ENCODE measurements at regions not wholly inside any gene's neighbourhood (a gene's known extent, or its start where the extent isn't known, plus 50 kb on each side); places are given as distances from the start of the nearest gene placed in this dataset.

DNA sequence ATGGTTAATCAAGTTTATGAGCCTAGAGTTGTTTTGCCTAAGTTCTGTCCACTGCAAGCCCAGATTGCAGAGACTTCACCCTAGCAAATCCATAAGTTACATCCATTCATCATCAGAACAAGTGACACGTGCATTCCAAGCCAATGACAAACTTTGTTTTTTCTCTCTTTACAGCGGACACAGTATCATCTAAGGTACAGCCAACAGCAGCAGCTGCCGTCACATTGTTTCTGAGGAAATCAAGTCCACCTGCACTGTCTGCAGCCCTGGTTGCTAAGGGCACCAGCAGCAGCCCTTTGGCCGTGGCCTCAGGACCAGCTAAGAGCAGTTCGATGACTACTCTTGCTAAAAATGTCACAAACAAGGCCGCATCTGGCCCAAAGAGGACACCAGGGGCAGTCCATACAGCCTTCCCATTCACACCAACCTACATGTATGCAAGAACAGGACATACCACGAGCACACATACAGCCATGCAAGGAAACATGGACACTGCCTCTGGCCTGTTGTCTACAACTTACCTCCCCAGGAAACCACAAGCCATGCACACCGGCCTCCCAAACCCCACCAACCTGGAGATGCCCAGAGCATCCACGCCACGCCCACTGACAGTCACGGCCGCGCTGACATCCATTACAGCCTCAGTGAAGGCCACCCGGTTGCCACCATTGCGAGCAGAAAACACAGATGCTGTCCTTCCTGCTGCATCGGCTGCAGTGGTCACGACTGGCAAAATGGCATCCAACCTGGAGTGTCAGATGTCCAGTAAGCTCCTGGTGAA lies 155.8 kb downstream of the C11orf91 start:
- H3K4me3 ChIP-seq (ENCODE audit: low read depth, low read length), result no peak overlapping the region
- no peak for DNase-seq (ENCODE audit: low read depth, low spot score)
- no peak for TF ChIP-seq CTCF (IDR thresholded peaks at IDR 0.05; ENCODE audit: low read depth, low read length)
- in situ Hi-C loops (cut with HindIII; ENCODE audit: low sequenced_read_pairs), result no loop called here

GRCh38 chr11:33543823-33544222 lies 156.8 kb downstream of the C11orf91 start:
- in situ Hi-C loops (cut with HindIII; ENCODE audit: low sequenced_read_pairs), result no loop called here
- TF ChIP-seq CTCF (IDR thresholded peaks at IDR 0.05; ENCODE audit: low read depth, low read length), result no peak
- no peak overlapping the region for H3K4me3 ChIP-seq (ENCODE audit: low read depth, low read length)
- DNase-seq (ENCODE audit: low read depth, low spot score), result no peak

DNA sequence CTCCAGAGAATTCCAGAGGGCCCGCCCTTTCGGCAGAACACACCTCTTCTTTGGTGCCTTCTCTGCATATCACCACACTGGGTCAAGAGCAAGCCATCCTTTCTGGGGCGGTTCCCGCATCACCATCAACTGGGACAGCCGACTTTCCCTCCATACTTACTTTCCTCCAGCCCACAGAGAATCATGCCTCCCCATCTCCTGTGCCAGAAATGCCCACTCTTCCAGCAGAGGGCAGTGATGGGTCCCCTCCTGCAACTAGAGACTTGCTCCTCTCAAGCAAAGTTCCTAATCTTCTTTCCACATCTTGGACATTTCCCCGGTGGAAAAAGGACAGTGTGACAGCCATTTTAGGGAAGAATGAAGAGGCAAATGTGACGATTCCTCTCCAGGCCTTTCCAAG lies 157.7 kb downstream of the C11orf91 start:
- in situ Hi-C loops (cut with HindIII; ENCODE audit: low sequenced_read_pairs), result no loop called here
- TF ChIP-seq CTCF (IDR thresholded peaks at IDR 0.05; ENCODE audit: low read depth, low read length), result peak; percentile 82

GRCh38 chr11:33540946-33541915 lies 159.4 kb downstream of the C11orf91 start:
- in situ Hi-C loops (cut with HindIII; ENCODE audit: low sequenced_read_pairs), result no loop called here
- H3K4me3 ChIP-seq (ENCODE audit: low read depth, low read length), result no peak overlapping the region
- TF ChIP-seq CTCF (IDR thresholded peaks at IDR 0.05; ENCODE audit: low read depth, low read length), result no peak
- DNase-seq (ENCODE audit: low read depth, low spot score), result no peak

More for the DNA sequence above, 157.7 kb downstream of the C11orf91 start:
- DNase-seq (ENCODE audit: low read depth, low spot score), result peak; percentile 36
- H3K4me3 ChIP-seq (ENCODE audit: low read depth, low read length), result no peak overlapping the region

DNA sequence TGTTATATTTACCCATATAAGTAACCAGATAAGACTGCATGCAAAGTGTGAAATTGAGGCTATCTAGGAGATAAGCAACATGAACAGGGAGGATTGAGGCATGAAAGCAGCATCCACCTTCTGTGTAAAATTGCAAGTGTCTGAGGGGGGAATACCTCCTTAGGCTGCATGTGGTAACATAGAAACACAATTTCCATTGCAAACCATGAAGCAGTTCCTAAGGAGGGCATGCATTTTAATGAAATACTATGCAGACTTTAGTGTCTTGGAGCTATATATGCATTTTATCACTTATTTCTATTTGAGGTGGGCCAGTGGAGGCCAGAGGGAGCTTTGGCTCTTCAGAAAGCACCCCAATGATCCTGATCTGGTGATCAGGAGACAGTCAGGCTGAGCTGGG lies 160.2 kb downstream of the C11orf91 start:
- in situ Hi-C loops (cut with HindIII; ENCODE audit: low sequenced_read_pairs), result no loop called here
- TF ChIP-seq CTCF (IDR thresholded peaks at IDR 0.05; ENCODE audit: low read depth, low read length), result no peak
- DNase-seq (ENCODE audit: low read depth, low spot score), result no peak
- H3K4me3 ChIP-seq (ENCODE audit: low read depth, low read length), result no peak overlapping the region

DNA sequence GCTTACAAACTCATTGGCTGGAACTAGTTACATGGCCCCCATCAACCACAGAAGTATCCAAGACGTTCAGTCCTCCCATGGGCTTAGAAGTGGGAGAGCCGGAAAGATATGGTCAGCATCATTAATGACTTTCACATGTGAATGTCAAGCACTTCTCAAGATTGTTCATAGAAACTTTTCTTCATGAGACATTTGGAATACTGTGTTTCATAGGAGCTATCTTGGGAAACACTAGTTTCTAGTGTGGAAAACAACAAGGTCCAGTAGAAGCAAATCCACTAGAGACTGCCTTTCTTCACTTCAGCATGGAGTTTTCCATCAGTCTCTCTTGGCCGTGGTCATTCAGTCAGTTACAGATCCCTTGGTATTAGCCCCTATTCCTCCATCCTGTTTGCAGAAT lies 160.9 kb downstream of the C11orf91 start:
- H3K4me3 ChIP-seq (ENCODE audit: low read depth, low read length), result no peak overlapping the region
- no peak for TF ChIP-seq CTCF (IDR thresholded peaks at IDR 0.05; ENCODE audit: low read depth, low read length)
- no peak for DNase-seq (ENCODE audit: low read depth, low spot score)
- in situ Hi-C loops (cut with HindIII; ENCODE audit: low sequenced_read_pairs), result no loop called here
